Occipital lobe (tissue), 1 donor: ENCODE measurements at regions not wholly inside any gene's neighbourhood (a gene's known extent, or its start where the extent isn't known, plus 50 kb on each side); places are given as distances from the start of the nearest gene placed in this dataset.

Source experiments
- DNase-seq: peaks from one replicate; lab custom pipeline; 2025; lab: John Stamatoyannopoulos, UW

DNA sequence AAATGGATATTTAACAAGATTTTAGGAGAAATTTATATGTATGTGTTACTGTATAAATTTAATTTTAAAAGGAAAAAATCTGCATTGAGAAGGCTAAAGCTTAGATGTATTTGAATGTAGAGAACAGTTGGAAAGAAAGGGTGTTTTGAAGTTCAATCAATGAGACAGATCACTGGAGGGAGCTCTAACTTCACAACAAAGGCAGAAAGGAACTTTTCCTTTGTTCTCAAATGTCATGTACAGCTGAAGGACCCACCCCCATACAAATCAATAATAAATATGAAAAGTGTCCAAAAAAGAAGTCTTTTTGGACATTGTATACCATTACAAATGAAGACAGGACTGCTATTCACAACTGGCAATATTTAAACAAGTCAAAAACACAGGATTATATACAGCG is 403.4 kb downstream of the DNAJB9 start:
- no peak for DNase-seq

DNA sequence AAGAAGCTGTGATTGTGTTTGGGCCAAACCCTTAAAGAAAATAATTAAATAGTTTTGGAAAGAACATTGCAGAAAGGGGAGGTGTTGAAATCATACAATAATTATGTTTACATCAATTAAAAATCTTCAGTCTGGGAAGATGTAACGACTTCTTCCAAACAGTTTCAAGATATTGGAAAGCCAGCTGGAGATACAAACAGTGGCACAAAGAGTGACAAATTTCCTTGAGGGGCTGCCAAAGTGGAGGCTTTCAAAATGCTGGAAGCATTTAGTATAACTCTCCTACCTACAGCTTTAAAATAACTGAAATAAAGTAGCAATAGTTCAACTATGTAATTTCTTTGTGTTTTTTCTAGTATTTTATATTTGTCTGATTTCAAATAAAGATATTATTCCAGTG is 405.0 kb downstream of the DNAJB9 start:
- no peak for DNase-seq

DNA sequence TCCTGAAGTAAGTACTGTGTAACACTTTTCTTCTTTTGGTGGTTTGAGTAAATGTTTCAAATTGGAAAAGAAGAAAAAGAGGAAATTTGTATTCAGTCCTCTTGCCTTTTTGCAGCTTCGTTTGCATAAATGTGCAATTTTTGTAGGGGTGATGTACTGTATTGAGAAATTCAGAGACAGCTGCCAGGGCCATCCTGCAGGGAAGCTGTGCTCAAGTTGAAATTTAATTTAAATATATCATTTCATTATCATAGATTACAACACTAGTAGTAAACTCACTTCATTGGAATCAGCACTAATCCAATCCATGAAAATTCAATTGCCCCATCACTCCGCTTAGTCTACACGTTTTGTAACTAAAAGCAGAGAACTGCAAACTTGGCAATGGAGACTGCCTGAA is 415.4 kb downstream of the DNAJB9 start:
- no peak for DNase-seq

DNA sequence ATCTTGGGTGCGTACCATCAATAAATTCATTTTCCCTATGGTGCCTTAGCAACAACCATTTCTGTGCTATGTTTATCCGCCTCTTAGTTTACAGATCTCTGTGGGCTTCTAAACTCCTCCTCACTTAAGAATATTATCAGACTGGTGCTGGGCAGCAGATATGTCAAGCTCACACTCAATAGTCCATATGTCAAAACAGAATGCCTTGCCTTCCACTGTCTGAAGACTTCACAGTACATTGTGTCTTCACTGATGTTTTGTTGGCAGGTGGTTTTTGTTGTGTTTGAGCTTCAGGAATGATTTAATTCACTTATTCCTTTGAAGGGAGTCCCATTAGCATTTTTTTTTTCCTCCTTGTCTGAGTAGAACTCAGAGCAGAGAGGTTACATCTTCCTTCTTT is 419.6 kb downstream of the DNAJB9 start:
- no peak for DNase-seq

DNA sequence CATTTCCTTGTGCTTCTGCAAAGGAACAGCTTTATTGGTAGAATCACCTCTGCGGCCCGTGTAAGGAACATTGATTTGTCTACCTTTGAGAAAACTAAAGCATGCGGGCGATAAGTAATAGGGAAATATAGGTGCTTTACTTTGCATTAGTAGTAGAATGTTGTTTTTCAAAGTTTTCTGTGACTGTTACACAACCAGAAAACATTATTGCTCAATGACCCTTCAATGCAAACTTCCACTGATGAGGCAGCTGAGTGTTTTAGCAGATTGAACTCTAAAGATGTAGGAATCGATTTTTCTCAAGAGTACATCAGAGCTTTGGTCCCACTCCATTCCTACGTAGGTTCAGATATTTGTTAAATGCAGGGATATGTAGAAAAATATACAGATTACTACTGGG is 427.8 kb downstream of the DNAJB9 start:
- DNase-seq: no peak

DNA sequence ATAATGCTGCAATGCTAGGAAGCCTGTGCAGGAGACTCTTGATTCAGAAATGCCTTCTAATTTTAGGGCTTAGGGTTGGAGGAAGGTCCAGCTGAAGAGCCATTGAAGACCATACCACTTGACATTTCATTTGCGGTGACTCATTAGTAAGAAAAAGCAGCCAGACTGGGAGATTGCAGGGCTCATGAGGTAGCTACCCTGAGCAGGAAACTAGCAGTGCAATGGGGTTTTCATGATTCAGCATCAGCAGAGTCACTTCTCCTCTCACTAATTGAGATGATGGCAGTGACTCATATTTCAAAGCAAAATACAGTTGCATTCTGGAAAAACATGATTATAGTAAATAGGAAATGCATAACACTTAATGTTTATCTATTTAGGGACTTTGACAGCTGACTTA is 434.1 kb downstream of the DNAJB9 start:
- DNase-seq: no peak

DNA sequence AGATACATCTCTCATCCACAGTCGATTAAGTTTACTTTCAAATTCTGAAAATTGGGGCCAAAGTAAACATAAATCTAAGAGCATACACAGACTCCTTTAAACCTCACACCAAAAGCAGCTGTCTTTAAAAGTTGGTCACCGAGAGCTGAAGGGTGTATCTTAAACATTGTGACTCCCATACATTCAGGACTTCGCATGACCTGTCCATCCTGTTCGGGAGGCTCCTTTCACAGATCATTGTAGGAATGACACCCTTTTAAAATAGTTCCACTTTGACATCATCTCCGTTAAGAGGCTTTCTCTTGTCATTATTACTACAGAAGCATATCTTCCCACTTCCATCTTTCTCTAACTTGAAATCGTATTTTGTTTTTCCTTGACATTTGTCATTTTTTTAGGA is 440.0 kb downstream of the DNAJB9 start:
- no peak for DNase-seq

DNA sequence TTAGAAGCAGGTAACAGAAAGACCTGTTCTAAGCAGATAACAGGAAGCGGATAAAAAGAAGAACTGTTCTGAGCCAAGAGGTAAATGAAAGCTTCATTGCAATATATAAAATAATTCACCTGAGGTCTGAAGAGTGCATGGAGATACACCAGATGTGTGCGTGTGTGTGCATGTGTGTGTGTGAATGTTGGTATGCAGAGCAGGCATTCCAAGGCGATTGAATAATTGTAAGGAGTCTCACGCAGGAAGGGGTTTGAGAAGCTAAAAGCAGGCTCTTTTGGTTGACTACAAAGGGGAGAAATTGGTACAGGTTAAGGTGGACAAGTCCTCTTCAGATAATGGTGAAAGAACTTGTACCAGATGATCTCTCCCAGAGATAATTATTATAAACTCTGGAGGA is 450.6 kb downstream of the DNAJB9 start:
- no peak for DNase-seq

DNA sequence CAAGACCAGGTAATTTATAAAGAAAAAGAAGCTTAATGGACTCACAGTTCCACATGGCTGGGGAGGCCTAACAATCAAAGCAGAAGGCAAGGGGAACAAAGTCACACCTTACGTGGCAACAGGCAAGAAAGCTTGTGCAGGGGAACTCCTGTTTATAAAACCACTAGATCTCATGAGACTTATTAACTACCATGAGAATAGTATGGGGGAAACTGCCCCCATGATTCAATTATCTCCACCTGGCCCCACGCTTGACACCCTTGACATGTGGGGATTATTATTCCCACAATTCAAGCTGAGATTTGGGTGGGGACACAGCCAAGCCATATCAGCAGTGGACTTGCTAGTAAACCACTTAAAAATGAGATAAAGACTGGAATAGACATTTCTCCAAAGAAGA is 451.7 kb downstream of the DNAJB9 start:
- no peak for DNase-seq

DNA sequence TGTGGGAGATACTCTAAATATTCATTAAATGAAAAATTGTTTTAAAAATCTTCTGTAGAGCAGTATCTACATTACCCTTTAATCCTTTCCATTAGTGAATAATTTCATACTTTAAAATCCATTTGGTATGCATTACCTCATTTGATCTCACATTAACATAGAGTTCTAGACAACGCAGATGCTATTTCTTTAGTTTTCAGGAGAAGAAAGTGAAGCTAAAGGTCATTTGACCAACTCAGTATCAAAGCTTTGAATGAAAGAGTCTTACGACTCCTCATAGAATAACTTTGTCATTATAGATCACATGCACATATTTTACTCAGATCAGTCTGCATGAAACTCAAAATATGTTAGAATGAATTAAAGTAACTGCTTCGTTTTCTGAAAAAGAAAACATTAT is 460.2 kb downstream of the DNAJB9 start:
- no peak for DNase-seq

DNA sequence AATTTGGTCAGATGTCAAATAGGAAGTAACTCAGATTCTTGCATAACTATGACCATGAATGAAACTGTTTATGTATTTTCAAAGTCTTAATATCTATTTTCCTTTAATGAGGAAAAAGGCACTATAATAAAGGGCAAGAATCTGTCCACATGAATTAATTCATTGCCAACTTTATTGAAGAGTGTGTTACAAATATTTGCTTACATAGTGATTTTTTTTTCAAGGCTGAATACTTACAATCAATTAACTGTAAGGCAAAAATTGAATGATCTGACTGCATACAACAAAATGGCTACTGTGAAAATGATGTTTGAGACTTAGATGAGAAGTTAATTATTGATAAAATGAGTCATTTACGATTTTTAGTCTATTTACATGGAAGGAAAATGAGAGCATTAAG is 475.0 kb downstream of the DNAJB9 start:
- DNase-seq: no peak

DNA sequence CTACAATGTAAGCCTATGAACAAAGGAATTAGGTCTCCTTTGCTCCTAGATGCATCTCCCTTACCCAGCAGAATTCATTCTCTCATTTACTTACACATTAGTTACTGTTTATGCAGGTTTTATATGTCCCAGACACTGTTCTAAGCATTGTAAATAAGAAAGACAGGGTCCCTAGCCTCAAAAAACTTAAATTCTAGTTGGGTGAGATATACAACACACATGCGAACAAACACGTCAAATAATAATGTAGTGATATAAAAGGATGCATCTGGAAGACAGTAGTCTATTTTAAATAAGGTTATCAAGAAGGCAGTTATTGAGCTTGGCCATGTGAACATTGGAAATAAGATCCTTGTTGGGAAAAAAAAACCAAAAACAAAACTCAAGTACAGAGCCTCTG is 479.7 kb downstream of the DNAJB9 start:
- no peak for DNase-seq

DNA sequence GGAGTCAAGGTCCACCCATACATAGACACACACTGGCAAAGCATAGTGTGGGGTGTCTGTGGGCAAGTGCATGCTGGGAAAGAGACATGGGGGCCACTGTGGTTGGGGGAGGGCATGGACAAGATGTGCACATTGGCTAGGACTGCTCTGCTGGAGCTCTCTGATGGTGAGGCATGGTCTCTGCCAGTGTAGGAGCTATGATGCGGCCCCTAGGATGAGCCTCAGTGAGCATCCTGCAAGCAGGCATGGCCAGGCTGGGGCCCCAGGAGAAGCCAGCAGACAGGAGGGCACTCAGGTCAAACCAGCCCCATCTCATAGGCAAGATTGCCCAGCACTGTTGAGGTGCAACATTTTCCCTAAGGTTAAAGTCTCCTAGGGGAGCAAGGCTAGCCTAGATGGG is 489.4 kb downstream of the DNAJB9 start:
- no peak for DNase-seq

DNA sequence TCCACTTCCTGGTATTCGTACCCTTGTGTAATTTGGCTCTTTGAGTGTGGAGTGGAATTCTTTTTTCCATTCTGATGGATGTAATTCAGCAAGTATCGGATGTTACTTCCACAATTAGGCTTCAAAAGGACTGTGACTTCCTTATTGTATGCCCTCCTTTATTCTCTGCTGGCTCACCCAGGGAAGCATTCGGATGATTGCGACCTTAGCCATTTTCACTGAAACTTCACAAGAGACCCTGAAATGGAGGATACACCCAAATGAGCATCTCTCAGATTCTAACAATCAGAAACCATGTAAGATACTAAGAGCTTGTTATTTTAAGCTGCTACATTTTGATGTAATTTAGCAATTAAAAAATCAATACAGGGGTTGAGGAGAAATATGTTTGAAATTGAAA is 493.1 kb downstream of the DNAJB9 start:
- DNase-seq: no peak

DNA sequence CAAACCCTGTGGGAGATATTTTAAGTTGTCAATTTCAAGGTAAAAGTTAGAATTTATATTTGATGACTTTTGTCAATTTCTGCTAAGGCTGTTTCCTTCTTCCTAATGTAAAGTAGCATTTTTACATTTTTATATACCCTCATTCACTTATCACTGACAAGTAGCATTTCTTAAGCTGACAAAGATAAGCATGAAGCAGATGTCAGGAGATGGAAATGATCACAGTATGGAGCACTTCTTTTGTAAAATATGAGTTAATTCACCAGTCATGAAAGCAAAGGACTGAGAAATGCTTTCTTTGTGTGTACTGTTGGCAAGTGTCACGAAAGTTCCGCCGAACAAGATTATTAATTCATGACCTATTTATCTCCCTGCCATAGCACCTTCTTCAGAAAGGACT is 503.9 kb downstream of the DNAJB9 start:
- DNase-seq: no peak

DNA sequence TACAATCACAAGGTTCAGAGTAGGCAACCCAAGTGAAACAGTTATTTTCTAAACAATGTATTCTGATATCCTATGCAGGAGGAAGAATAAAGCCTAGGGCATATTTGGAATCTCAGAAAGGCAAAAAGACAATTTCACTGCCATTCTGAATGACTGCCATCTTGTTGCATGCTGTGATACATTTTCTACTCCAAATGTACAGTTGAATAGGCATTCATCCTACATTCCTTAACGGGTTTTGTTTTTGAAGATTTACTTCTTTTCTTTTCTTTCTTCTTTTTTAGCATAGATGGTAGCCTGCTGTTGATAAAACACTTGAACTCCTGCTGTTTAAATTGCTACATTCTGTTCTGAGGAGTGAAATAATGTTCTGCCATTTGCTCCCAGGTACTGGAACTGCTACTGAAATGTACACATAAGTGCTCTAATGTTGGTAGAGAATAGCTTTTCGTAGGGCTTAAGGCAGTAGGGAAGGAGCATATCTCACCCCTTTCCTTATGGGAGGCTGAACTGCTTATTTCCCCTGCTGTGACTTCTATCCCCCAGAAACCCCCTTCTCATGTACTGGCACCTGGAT is 506.8 kb downstream of the DNAJB9 start:
- DNase-seq: no peak

DNA sequence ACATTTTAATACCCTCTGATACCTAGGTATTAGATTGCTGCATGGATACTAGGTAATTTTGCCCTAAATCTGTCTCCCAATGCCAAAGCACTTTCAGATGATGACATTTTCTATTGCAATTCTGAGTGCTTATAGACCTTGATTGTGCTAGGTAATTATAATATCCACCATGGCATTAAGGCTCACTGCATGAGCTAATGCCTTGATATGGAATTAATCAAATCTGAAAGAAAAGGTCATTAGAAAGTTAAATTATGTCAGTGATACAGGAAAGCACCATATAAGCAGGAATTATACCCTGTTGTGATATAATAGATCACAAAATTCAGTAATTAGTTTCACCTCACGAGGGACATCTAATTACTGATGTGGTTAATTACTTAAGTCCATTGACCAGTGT is 521.4 kb downstream of the DNAJB9 start:
- DNase-seq: no peak

DNA sequence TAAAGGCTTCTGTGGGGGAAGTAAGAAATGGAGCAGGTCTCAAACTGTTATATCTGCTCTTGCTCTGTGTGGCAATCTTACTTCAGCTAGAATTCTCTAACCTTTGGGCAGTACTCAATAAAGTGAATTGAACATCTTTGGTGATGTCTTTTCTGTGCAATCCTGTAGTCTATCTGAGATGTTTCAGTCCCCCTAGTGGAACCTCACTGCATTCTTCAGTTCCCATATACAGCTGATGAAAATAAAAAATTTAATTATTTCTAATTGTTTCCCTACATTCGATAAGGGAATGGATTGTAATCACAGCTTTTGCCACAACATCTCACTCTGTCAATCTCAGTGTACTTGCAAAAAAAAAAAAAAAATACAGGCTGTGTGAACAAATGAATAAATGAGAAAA is 522.6 kb downstream of the DNAJB9 start:
- DNase-seq: no peak

DNA sequence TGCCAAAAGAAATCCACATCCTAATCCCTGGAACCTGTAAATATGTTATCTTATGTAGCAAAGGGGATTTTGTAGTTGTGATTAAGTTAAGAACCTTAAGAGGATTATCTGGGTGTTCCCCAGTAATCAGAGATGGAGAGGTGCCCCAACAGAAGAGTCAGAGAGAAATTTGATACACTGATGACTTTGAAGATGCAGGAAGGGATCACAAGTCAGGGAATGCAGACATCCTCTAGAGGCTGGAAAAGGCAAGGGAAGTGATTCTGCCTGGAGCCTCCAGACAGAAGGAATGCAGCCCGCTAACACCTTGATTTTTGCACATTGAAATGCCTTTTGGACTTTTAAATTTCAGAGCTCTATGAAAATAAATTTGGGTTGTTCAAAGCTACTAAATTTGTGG is 531.7 kb downstream of the DNAJB9 start:
- no peak for DNase-seq

DNA sequence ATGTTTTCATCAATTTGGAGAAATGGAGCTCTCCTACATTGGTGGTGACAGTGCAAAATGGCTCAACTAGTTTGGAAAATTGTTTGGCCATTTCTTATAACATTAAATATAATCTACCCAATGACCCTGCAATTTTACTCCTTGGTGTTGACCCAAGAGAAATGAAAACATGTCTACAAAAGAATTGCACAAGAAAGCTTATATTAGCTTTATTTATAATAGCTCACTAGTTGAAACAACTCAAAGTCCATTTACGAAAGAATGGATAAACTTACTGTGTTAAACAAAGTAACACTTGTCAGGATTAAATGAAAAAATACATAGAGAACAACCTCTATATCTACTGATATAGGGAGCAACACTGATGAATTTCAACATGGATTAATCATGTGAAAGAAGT is 539.9 kb downstream of the DNAJB9 start:
- DNase-seq: no peak

DNA sequence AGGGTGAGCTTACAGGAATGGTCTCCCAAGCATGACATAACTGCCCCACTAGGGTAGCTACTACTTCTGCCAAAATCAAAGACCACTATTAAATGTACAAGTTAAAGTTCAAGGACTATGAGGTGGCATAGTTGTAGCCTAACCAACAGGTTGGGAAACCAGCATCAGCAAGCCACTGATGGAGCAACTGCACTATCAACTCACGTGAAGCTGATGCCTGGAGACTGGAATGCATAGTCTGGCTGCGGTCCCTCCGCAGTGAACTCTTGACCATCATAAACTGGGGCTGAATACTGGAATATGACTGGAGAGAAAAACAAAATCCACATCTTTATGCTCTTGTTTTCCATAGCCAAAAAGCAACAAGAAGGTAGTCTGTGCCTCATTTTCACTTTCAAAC is 541.4 kb downstream of the DNAJB9 start:
- DNase-seq: no peak

DNA sequence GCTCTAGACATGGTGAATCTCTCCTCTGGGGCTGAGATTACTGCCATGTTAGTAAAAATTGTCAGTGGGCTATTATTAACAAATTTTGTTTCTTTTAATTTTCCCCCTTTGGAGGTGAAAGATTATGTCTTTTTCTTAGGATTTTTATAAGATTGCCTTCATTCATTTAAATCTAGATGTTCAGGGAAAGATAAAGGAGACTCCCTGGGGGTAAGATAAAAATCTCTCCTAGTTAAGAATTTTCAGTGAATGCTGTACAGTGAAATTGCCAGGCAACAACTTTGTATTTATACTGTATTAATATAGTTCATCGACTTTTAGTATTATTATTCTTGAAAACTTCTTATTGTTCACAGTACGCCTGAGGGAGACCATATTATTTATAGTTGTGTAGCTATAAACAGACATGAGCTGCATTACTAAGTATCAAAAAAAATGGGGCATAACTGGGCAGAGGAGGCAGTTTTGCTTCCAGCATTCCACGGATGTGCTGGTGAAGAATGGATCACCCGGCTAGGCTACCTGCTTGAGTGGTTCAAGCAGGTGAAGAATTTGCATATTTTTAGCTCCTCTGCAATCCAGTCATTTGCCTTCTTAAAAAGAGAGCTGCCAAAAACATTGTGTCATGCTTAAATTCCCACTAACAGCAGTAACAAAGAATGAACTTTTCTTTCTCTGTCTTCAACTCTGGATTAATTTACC is 552.1 kb downstream of the DNAJB9 start:
- DNase-seq: no peak

DNA sequence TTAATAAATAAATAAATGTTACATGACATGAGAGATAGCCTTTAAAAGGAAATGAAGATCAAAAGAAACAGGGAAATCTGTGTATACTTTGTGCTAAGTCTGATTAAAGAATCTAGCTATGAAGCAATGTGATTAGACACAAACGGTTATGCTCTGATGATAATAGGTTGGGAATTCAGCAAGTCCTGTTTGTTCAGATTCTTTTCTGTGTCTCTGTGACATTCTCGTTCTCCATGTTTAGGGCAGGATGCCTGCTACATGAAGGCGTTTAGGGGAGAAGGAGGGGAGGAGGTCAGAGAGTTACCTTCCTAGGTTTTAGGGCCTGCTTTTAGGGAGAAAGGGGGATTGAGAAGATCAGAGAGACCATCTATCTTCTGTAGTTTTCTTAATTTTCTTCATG is 555.3 kb downstream of the DNAJB9 start:
- no peak for DNase-seq
